Jurkat, Clone E6-1 (cell line): ENCODE measurements at regions not wholly inside any gene's neighbourhood (a gene's known extent, or its start where the extent isn't known, plus 50 kb on each side); places are given as distances from the start of the nearest gene placed in this dataset.

Experiments used
- DNase-seq: peaks from one replicate; pipeline ENCODE4 v3.0.0-alpha.2; 2011; ENCODE audit warnings: low read depth, low spot score
- H3K4me3 ChIP-seq: 2 replicates; pipeline ENCODE4 v1.5.1; 2011; ENCODE audit warnings: mild to moderate bottlenecking, low read length, control low read depth, moderate library complexity

- H3K4me3 ChIP-seq: no peak overlapping the region
- DNase-seq: no peak
Observed at GRCh38 chr4:180521181-180521580, 1722.0 kb upstream of the TENM3 start.

GRCh38 chr4:180525523-180526077 is 1717.6 kb upstream of the TENM3 start:
- DNase-seq: no peak
- no peak overlapping the region for H3K4me3 ChIP-seq

- no peak for DNase-seq
- no peak overlapping the region for H3K4me3 ChIP-seq
Observed at GRCh38 chr4:180528003-180528402, 1715.2 kb upstream of the TENM3 start.

GRCh38 chr4:180530787-180531186 is 1712.4 kb upstream of the TENM3 start:
- DNase-seq: no peak
- H3K4me3 ChIP-seq: no peak overlapping the region

GRCh38 chr4:180532691-180533090 is 1710.5 kb upstream of the TENM3 start:
- no peak overlapping the region for H3K4me3 ChIP-seq
- no peak for DNase-seq

GRCh38 chr4:180538384-180539057 is 1704.7 kb upstream of the TENM3 start:
- H3K4me3 ChIP-seq: no peak overlapping the region
- no peak for DNase-seq

- no peak for DNase-seq
- no peak overlapping the region for H3K4me3 ChIP-seq
Observed at GRCh38 chr4:180539284-180539683, 1703.9 kb upstream of the TENM3 start.

GRCh38 chr4:180541678-180542077 is 1701.5 kb upstream of the TENM3 start:
- DNase-seq: no peak
- H3K4me3 ChIP-seq: no peak overlapping the region

- no peak for DNase-seq
- H3K4me3 ChIP-seq: no peak overlapping the region
Observed at GRCh38 chr4:180542445-180543100, 1700.6 kb upstream of the TENM3 start.

- no peak for DNase-seq
- no peak overlapping the region for H3K4me3 ChIP-seq
Observed at GRCh38 chr4:180550106-180550505, 1693.1 kb upstream of the TENM3 start.

GRCh38 chr4:180557348-180557747 is 1685.9 kb upstream of the TENM3 start:
- DNase-seq: peak; percentile 9
- H3K4me3 ChIP-seq: no peak overlapping the region

GRCh38 chr4:180557950-180558349 is 1685.3 kb upstream of the TENM3 start:
- no peak overlapping the region for H3K4me3 ChIP-seq
- DNase-seq: no peak

GRCh38 chr4:180558427-180558826 is 1684.8 kb upstream of the TENM3 start:
- DNase-seq: no peak
- no peak overlapping the region for H3K4me3 ChIP-seq

GRCh38 chr4:180560896-180561295 is 1682.3 kb upstream of the TENM3 start:
- H3K4me3 ChIP-seq: no peak overlapping the region
- no peak for DNase-seq

- DNase-seq: no peak
Observed at GRCh38 chr4:180564026-180564425, 1679.2 kb upstream of the TENM3 start.

GRCh38 chr4:180564448-180564847 is 1678.8 kb upstream of the TENM3 start:
- DNase-seq: no peak
- no peak overlapping the region for H3K4me3 ChIP-seq

More at GRCh38 chr4:180564026-180564425, 1679.2 kb upstream of the TENM3 start:
- H3K4me3 ChIP-seq: no peak overlapping the region

- DNase-seq: no peak
- H3K4me3 ChIP-seq: no peak overlapping the region
Observed at GRCh38 chr4:180565856-180566431, 1677.3 kb upstream of the TENM3 start.

- no peak overlapping the region for H3K4me3 ChIP-seq
- no peak for DNase-seq
Observed at GRCh38 chr4:180566492-180566891, 1676.7 kb upstream of the TENM3 start.

- DNase-seq: no peak
Observed at GRCh38 chr4:180567080-180567479, 1676.1 kb upstream of the TENM3 start.

GRCh38 chr4:180571516-180572055 is 1671.6 kb upstream of the TENM3 start:
- H3K4me3 ChIP-seq: no peak overlapping the region
- DNase-seq: no peak

More at GRCh38 chr4:180567080-180567479, 1676.1 kb upstream of the TENM3 start:
- no peak overlapping the region for H3K4me3 ChIP-seq
